Superior temporal gyrus (tissue), 1 donor: ENCODE measurements at regions not wholly inside any gene's neighbourhood (a gene's known extent, or its start where the extent isn't known, plus 50 kb on each side); places are given as distances from the start of the nearest gene placed in this dataset.

ENCODE experiments used
- DNase-seq: peaks from one replicate; pipeline ENCODE4 v3.0.0-alpha.2; 2016; ENCODE audit errors: extremely low spot score

DNA sequence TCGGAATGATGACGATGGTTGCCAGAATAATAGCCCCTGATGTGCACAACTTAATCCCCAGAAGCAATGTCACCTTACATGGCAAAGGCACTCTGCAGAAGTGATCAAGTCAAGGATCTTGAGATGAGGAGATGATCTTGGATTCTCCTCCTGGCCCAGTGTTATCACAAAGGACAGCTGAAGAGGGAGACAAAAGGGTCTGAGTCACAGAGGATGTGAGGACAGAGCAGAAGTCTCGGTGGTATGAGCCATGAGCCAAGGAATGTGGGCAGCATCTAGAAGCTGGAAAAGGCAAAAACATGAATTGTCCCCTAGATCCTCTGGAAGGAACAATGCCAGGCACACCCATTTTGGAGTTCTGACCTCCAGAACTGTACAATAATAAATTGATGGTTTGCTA, 358.5 kb downstream of the MYCN start:
- no peak for DNase-seq

DNA sequence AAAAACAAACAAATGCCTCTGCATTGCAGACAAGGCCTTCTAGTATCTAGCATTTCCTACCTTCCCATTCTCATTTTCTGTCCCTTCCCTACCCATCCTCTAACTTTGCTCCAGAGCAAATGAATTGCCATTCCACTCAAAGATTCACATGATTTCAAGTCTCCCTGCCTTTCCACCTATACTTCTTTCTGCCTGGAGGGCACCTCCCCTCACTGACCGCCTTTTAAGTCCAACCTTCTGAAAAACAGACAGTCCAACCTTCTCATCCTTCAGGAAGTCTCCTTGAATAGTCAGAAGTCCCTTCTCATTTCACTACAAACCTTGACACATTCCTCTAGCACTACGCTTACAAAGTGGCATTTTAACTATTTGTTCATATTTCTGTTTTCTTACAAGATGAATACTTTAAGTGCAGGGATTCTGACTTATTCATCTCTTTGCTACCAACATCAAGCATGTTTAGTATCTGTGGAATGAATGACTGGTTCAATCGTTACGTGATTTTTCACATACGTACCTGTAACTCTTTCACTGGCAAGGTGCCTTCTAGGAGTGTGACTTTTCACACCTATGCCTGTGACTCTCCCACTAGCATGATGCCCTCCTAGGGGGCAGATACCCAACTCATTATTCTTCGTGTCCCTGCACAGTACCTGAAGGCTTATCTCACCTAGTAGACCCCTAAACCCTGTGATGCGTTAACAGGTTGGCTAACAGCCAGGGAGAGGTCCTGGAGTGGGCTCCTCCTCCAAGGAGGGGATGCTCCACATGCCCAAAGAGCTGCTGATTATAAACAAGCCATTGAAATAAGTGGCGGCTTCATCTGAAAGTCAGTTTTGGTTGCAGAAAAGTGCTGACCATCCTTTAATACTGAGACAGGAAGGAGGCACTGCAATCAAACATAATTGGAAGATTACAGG, 356.2 kb downstream of the MYCN start:
- DNase-seq, result no peak

DNA sequence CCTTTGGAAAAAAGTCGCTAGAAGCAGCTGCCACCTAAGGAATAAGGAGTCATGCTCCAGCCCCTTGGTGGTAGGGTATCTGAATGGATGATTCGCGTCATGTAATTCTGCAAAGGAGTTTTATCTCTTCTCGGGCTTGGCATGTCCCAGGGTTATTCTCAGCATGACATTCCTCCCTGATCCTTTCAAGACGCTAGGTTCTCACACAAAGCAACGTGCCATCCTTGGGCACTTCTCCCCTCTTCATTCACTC, 355.6 kb downstream of the MYCN start:
- no peak for DNase-seq

- no peak for DNase-seq
Measured at GRCh38 chr2:16294791-16295190, 354.4 kb downstream of the MYCN start.

DNA sequence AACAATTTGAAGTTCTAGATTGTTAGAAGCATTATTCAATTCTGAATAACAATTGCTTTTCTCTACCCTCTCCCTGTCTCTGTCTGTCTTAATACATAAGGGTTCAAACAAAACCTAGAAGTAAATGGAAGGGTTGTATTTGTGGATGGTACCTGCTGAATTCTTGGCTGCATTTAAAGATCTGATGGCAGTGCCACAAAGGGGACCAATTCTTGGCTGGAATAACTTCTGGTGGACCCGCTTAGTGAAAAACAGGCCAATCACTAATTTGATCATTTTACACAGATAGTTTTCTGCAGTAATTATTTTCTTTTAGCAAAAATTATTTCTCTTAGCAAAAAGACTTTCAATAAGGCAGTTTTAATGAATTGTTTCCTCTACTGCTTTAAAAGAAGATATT, 353.5 kb downstream of the MYCN start:
- no peak for DNase-seq

GRCh38 chr2:16293398-16293797, 353.0 kb downstream of the MYCN start:
- no peak for DNase-seq

DNA sequence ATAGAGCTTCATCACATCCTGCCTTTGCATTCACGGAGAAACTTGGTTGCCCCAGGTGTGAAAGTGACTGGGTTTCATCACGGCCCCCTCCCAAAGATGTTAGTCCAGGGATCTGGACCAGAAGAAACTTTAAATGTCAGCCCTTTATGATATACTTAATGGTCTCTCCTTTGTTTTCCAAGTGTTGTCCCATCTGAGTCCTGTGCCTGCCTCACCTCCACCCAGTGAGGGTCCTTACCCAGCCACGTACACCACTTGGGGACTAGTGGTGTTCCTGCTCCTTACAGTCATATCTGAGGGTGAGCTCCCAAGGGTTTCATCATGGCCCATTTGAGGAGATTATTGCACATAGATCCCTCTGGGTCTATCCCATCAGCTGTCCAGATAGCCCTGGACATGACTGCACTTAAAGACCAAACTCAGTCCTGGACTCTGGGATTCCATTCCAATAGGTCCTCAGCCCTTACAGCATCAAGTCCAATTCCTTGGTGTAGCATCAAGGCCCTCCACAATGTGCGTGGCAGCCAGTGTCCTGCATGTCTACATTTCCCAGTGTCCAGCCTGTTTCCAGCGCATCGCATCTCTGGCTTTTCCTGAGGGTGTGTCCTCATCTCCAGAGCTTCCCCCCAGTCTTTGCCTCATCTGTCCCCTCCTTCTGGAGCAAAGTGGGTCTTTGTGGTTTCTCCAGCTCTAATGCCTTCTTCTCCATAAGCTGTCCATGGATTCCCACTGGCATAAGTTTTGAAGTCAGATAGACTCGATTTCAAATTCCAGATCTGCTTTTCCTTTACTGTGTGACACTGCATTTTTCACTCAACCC, 351.6 kb downstream of the MYCN start:
- DNase-seq, result no peak

DNA sequence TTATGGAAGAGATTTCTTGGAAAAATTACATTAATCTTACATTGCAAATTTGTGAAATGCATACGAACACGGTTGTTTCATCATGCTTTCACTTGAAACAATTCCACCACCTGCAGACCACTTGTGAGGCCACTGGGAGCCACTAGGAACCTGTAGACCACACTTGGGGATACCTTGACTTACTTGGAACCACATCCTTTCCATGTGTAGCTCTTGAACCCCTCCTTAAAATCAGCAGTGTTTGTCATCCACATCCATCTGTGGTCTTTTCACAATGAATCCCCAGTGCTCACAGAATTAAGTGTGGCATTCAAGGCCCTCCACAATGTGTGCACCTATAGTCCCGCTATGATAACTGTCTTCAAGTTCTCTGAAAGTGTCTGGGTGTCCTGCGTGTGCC, 350.9 kb downstream of the MYCN start:
- no peak for DNase-seq

DNA sequence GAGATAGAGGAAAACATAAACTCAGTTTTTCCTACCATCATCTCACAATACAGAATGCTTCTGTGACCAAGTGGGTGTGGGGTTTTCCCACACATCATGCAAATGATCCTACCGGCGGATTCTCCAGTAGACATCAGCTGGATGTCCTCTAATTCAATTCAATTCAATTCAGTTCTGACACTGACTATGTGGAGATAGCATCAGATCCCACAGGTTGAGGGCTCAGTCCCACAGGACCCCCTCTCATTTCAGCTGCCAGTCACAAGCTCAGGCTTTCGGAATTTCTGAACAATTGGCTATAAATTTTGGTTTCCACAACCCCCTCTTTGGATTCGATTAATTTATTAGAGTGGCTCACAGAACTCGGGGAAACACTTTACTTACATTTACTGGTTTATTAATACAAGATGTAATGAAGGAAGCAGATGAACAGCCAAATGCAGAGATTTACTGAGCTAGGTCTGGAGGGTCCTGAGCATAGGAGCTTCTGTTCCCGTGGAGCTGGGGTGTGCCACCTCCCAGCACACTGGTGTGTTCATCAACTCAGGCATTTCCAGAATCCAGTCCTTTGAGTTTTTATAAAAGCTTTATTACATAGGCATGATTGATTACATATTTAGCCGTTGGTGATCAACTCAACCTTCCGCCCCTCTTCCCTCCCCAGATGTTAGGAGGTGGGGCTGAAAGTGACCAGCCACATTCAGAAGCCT, 350.1 kb downstream of the MYCN start:
- DNase-seq, result no peak

DNA sequence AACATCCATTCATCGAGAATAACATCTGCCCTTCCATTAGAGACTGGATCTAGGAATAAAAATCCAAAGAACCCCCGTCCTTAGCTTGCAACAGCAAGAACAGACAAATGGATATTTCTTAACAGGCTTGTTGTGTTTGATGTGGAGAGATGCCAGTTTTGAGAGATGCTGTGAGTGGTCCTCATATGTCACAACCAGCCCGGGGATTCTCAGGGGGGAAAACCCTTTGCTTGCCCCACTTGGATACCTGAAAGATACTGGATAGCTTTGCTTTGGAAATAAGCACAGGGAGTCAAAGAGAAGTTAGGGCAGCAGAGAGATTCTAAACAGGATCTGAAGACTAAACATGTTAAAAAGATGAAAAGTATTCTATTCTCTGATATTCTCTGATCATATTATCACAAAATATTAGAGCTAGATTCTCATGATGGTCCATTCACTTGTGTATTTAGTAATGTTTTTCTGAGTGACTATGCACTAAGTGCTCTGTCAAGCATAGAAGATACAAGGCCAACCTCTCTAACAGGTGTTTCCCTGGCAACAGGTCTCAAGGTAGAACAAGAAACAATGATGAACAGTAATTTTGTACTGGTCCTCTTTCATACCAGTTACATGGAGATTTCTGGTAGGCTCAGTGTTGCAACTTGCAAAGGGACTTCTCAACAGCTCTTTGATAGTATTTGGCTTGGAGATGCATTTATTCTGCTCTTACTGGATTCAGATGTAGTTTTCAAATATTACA, 348.2 kb downstream of the MYCN start:
- DNase-seq, result no peak

GRCh38 chr2:16287831-16288230, 347.5 kb downstream of the MYCN start:
- DNase-seq, result no peak

GRCh38 chr2:16287281-16287680, 346.9 kb downstream of the MYCN start:
- DNase-seq, result no peak

DNA sequence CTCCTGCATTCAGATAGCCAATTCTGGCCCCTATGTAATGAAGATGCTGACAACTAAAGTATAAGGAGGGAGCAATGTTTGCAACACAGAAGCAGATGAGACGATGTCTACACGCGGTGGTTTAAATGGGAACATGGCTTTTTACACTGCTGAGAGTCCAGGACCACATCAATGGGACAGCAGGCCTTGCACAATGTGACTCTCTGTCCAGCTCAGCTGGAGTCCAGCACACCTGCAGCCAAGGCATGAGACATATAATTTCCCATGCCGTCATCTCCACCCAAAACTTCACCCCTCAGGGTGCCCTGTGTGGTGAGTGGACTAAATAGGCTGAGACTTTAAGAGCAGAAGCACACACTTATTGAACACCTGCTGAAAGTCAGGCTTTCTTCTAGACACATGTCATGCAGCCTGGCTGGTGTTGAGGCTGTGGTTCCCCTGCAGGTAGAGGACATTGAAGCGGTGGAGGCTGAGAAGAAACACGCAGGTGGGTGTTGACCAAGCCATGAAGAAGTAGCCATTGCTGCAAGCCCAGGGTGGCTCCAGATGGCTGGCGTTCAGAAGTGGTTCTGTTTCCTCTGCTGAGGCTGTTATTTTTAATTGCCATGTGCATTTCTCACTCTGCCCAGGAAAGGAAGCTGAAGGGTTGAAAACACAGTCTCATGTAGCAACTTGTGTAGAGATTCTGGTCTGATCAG, 345.6 kb downstream of the MYCN start:
- DNase-seq, result no peak

DNA sequence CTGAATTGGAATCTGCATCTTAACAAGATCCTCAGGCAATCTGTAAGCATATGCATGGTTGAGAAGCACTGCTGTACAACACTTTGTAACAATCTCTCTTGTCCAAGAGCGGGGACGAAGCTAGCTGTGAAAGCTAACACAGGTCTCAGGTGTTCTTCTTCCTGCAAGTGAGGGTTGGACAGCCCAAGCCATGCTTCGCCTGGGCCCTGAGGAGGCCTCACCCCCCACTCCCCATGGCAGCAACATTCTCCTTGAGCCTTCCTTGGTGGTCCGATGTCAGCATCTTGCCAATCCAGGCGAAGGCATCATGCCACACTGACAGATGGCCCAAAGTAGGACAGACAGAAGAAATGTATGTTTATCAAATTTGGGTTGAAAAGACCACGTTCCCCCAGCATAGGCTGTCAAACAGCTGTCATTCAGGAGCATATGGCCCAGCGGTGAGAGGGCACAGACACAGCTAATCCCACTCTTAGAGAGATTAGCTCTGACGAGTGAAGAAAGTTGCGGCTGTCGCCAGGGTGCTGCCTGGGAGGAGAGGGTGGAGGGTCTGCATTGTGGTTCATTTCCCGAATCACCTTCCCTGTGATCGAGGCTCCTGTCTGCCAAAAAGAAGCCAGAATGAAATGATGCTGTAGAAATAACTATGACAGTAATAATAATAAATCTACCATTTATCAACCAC, 344.7 kb downstream of the MYCN start:
- DNase-seq, result no peak

DNA sequence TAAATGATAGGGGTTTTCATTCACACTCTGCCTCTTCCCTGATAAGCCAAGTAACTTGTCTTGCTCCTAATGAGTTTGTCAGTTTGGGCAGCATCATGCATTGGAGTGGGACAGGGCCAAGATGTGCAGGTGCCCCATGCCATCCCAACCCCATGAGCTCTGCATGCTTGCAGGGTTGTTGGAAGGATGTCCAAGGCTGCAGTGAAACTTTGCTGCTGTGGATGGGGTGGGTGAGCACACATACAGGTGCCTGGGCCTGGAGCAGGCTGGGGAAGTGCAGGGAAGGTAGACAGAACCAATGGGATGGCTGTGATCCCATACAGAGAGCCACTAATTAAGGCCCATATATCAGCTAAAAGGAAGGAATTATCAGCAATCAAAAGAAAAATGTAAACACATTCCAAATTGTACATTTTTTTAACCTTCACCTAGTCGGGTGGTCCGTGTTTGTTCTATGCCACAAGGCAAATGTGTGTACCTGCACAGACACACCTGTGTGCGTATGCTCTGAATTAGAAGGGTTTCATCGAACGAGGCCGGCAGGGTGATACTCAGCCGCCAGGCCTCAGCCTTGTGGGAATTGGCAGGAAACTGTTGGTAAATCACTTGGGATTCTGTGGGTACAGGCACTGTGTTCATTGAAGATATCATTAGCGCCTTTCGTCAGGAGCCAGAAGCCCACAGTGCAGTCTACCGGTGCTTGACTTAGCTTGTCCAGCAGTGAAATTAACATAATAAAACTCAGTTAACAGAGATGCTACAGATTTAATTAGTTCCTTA, 342.9 kb downstream of the MYCN start:
- no peak for DNase-seq

GRCh38 chr2:16282511-16282910, 342.2 kb downstream of the MYCN start:
- DNase-seq, result no peak

DNA sequence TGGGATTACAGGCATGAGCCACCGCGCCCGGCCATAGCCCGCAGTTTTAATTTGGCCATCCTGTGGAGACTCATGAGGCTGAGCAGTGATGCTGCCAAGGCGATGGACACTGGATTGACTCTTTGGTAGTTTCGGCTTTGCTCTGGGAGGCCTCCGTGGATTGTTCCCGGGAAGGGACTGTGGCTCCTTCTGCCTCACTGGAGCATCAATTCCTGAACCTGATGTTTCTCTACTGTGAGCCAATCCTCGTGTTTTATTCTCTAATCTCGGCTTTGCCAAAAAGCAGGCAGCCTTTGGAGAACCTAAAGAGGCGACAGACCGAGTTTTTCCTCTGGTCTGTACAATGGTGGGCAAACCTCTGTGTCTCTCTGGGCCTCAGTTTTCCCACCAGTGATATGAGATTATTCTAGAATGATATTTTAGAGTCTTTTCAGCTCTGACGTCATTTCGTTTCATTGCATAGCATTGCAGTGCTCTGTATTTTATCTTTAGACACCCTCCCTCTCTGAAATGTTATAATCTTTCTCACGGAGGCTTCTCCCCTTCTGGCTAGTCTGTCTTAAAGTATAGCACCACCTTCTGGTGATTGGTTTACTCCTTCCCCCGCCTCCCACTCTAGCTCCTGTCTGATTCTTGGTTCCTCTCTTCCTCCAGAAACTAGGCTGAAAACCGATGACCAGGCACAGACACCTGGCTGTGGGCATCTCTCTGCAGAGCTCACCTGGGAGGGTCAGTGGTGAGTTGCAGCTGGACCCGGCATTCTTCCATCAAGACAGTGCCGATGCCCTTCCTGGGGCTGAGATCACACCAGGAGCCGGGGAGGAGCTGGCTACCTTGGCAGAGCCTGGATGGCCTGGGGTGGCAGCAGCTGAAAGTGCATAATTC, 341.3 kb downstream of the MYCN start:
- DNase-seq, result peak; percentile 79

DNA sequence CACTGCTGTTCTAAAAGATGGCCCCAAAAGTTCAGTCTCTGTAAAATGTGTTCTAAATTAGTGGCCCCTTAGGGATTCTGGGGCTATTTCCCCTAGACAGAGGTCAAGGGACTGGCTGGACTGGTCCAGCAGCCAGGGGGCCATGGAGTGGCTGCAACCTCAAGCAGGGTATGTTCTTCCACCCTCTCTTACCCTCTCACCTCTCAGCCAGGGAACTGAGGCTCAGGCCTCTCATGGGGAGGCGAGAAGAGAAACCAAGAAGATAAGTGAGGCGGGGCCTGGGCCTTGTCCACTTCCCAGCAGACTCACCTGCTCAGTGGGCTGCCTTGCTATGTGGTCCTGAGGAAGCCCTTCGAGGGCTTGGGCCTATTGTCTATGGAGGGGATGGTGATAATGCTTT, 339.7 kb downstream of the MYCN start:
- DNase-seq, result no peak

GRCh38 chr2:16279641-16280040, 339.3 kb downstream of the MYCN start:
- no peak for DNase-seq
